Endothelial cell of umbilical vein (primary cell): ENCODE measurements at regions not wholly inside any gene's neighbourhood (a gene's known extent, or its start where the extent isn't known, plus 50 kb on each side); places are given as distances from the start of the nearest gene placed in this dataset.

ENCODE experiments used
- EZH2 ChIP-seq: IDR thresholded peaks from 2 replicates; pipeline ENCODE4 v1.6.1; 2012; ENCODE audit warnings: borderline replicate concordance, low read depth, mild to moderate bottlenecking, moderate library complexity, low read length, inconsistent platforms; ENCODE audit not compliant: severe bottlenecking
- MYC ChIP-seq: IDR thresholded peaks from one replicate; pipeline ENCODE4 v1.6.1; 2011; ENCODE audit warnings: mild to moderate bottlenecking, low read depth, low read length
- POLR2A ChIP-seq: IDR thresholded peaks from 2 replicates; pipeline ENCODE4 v1.6.1; 2012; ENCODE audit warnings: low read depth, mild to moderate bottlenecking, control low read depth, low read length
- POLR2AphosphoS5 ChIP-seq: IDR thresholded peaks from 2 replicates; pipeline ENCODE4 v1.6.1; 2012; ENCODE audit warnings: low read depth, mild to moderate bottlenecking, control low read depth, low read length, moderate library complexity; ENCODE audit not compliant: insufficient read depth
- TF ChIP-seq, protein P1 (sequence below), 2 donors: IDR thresholded peaks; 1 replicate in 1 of 2; 2 replicates in 1 of 2; pipeline ENCODE4 v1.5.1; 2011; ENCODE audit warnings: low read length in 2 of 2, mild to moderate bottlenecking in 2 of 2, moderate library complexity in 2 of 2, control low read depth in 1 of 2, inconsistent platforms in 1 of 2, low read depth in 1 of 2; ENCODE audit not compliant: insufficient read depth in 1 of 2; ENCODE audit errors: extremely low read depth in 1 of 2
- TF ChIP-seq, protein P2 (sequence below): IDR thresholded peaks from 2 replicates; pipeline ENCODE4 v1.6.1; 2011; ENCODE audit not compliant: insufficient read depth, insufficient read length

DNA sequence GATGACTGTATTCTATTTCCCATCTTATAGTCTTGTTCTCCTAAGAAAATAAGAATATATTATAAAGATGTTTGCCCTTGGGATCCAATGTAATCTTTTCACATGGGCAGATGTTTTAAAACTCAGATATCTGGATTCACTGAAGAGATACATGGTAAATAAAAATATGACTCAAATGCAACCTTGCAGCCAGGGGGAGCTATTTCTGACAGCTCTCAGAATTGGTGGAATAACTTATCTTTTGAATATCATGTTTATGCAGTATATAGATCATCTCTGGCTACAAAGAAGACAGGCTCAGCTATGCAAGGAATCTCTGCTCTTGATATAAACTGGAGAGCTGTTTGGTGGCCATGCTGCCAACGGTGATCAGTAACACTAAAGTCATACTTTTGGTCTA lies 274.7 kb downstream of the GLUD2 start:
- TF ChIP-seq, protein P1, sequence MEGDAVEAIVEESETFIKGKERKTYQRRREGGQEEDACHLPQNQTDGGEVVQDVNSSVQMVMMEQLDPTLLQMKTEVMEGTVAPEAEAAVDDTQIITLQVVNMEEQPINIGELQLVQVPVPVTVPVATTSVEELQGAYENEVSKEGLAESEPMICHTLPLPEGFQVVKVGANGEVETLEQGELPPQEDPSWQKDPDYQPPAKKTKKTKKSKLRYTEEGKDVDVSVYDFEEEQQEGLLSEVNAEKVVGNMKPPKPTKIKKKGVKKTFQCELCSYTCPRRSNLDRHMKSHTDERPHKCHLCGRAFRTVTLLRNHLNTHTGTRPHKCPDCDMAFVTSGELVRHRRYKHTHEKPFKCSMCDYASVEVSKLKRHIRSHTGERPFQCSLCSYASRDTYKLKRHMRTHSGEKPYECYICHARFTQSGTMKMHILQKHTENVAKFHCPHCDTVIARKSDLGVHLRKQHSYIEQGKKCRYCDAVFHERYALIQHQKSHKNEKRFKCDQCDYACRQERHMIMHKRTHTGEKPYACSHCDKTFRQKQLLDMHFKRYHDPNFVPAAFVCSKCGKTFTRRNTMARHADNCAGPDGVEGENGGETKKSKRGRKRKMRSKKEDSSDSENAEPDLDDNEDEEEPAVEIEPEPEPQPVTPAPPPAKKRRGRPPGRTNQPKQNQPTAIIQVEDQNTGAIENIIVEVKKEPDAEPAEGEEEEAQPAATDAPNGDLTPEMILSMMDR (IDR thresholded peaks at IDR 0.05; ENCODE audit: extremely low read depth in 1 of 2, insufficient read depth in 1 of 2, low read depth in 1 of 2, low read length in 2 of 2), result no peak
- TF ChIP-seq POLR2AphosphoS5, result no peak
- no peak for TF ChIP-seq POLR2A
- no peak for TF ChIP-seq MYC
- TF ChIP-seq, protein P2, sequence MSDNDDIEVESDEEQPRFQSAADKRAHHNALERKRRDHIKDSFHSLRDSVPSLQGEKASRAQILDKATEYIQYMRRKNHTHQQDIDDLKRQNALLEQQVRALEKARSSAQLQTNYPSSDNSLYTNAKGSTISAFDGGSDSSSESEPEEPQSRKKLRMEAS, result no peak
- no peak for TF ChIP-seq EZH2
